ENCODE measurements at regions not wholly inside any gene's neighbourhood (a gene's known extent, or its start where the extent isn't known, plus 50 kb on each side); places are given as distances from the start of the nearest gene placed in this dataset.

GRCh38 chr6:165096868-165097267 is 212.5 kb downstream of the C6orf118 start:
- 0 to 43% methylated on average over 1 of the region's 1 CpG for WGBS, 2 donors (ENCODE audit: low coverage in 1 of 2)
- Histone ChIP-seq H3K4me3 (no peak overlapping the region), H3K27me3 (no peaks in the 10 kb centered on the region), H3K27ac (no peak overlapping the region), H3K4me1 (no peaks in the 10 kb centered on the region), H3K9me3 (peaks cover 5 to 16% of the 10 kb centered on the region in 2 donors), H3K36me3 (no peaks in the 10 kb centered on the region)
- TF ChIP-seq POLR2AphosphoS5 (IDR thresholded peaks at IDR 0.05) (no peak), EP300 (IDR thresholded peaks at IDR 0.05; ENCODE audit: low read depth) (no peak), POLR2A (IDR thresholded peaks at IDR 0.05) (no peak), CTCF (IDR thresholded peaks at IDR 0.05) (no peak)
- intact Hi-C loops (cut with DNase I; ENCODE audit: low total_unique reads) (no loop called here), in situ Hi-C loops (cut with MboI; ENCODE audit: low pct_ligation_motif_present in 1 of 4, low pct_unique_long_range_greater_than_20kb in 1 of 4, low sequenced_read_pairs in 3 of 4) (no loop called here)
- no peak for DNase-seq

- Histone ChIP-seq H3K4me1 (no peaks in the 10 kb centered on the region), H3K27me3 (no peaks in the 10 kb centered on the region), H3K27ac (no peak overlapping the region), H3K4me3 (no peak overlapping the region), H3K36me3 (no peaks in the 10 kb centered on the region), H3K9me3 (peaks cover 5 to 16% of the 10 kb centered on the region in 2 donors)
- TF ChIP-seq POLR2A (IDR thresholded peaks at IDR 0.05), result no peak
- no peak for TF ChIP-seq CTCF (IDR thresholded peaks at IDR 0.05)
- TF ChIP-seq POLR2AphosphoS5 (IDR thresholded peaks at IDR 0.05), result no peak
- TF ChIP-seq EP300 (IDR thresholded peaks at IDR 0.05; ENCODE audit: low read depth), result no peak
- intact Hi-C loops (cut with DNase I; ENCODE audit: low total_unique reads) (no loop called here), in situ Hi-C loops (cut with MboI; ENCODE audit: low pct_ligation_motif_present in 1 of 4, low pct_unique_long_range_greater_than_20kb in 1 of 4, low sequenced_read_pairs in 3 of 4) (no loop called here)
- WGBS, 2 donors (ENCODE audit: low coverage in 1 of 2), result 81 to 82% methylated on average over 3 to 4 of the region's 5 CpGs
- DNase-seq, result no peak
Observed at GRCh38 chr6:165096209-165096608, 213.2 kb downstream of the C6orf118 start.

- Histone ChIP-seq H3K36me3 (no peaks in the 10 kb centered on the region), H3K4me3 (no peak overlapping the region), H3K27me3 (no peaks in the 10 kb centered on the region), H3K9me3 (no peaks in the 10 kb centered on the region), H3K27ac (no peak overlapping the region), H3K4me1 (no peaks in the 10 kb centered on the region)
- 71 to 76% methylated on average over 6 of the region's 6 CpGs for WGBS, 2 donors (ENCODE audit: low coverage in 1 of 2)
- in situ Hi-C loops (cut with MboI; ENCODE audit: low pct_ligation_motif_present in 1 of 4, low pct_unique_long_range_greater_than_20kb in 1 of 4, low sequenced_read_pairs in 3 of 4) (no loop called here), intact Hi-C loops (cut with DNase I; ENCODE audit: low total_unique reads) (no loop called here)
- no peak for DNase-seq
- TF ChIP-seq POLR2AphosphoS5 (IDR thresholded peaks at IDR 0.05) (no peak), CTCF (IDR thresholded peaks at IDR 0.05) (no peak), POLR2A (IDR thresholded peaks at IDR 0.05) (no peak), EP300 (IDR thresholded peaks at IDR 0.05; ENCODE audit: low read depth) (no peak)
Observed at GRCh38 chr6:165092881-165093595, 216.4 kb downstream of the C6orf118 start.

GRCh38 chr6:165091121-165091785 is 218.2 kb downstream of the C6orf118 start:
- no peaks in the 10 kb centered on the region for H3K27me3 ChIP-seq
- 19 to 21% methylated on average over 8 of the region's 8 CpGs for WGBS, 2 donors (ENCODE audit: low coverage in 1 of 2)
- H3K4me1 ChIP-seq, result no peaks in the 10 kb centered on the region
- no peaks in the 10 kb centered on the region for H3K36me3 ChIP-seq
- no peak for DNase-seq
- no peak overlapping the region for H3K27ac ChIP-seq
- in situ Hi-C loops (cut with MboI; ENCODE audit: low pct_ligation_motif_present in 1 of 4, low pct_unique_long_range_greater_than_20kb in 1 of 4, low sequenced_read_pairs in 3 of 4), result no loop called here
- no peak for TF ChIP-seq CTCF (IDR thresholded peaks at IDR 0.05)
- no peak for TF ChIP-seq EP300 (IDR thresholded peaks at IDR 0.05; ENCODE audit: low read depth)
- TF ChIP-seq POLR2AphosphoS5 (IDR thresholded peaks at IDR 0.05), result no peak
- no peaks in the 10 kb centered on the region for H3K9me3 ChIP-seq
- no peak overlapping the region for H3K4me3 ChIP-seq
- intact Hi-C loops (cut with DNase I; ENCODE audit: low total_unique reads), result no loop called here
